ENCODE measurements at regions not wholly inside any gene's neighbourhood (a gene's known extent, or its start where the extent isn't known, plus 50 kb on each side); places are given as distances from the start of the nearest gene placed in this dataset.

DNA sequence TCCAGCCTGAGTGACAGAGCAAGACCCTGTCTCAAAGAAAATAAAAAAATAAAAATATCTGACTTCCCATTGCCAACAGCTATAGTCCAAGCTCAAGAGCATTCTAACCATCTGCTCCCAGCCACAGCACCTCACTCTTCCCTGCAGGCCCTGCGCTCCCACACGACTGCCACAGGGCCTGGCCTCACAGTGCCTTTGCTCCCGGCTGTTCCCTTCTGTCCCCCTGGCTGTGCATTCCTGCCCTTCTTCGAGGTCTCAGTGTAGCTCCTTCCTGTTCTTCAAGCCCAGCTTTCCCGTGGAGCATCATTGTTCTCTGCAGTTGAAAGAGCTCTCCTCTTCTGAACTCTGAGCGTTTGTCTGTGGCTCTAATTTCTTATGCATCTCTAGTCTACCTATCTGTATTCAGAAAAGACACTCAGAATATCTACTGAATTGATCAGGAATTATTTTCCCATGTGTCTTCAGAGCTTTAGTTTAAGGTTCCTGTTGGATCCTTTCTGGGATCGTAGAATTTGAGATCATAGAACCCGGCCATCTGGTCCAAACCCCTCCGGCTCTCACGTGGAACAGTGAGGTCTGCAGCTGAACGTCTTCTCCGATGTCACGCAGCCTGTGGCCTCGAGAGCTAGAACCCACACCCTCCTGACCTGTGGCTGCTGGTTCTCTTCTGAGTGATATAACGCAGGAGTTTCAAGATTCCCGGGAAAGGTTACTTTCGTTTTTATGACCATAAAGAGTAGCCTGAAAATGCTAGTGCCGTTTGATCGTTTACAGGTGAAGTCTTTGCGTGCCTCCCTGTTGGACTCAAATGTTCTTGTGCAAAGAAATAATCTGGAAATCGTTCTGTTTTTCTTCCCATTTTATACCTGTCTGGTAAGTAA is 54.4 kb downstream of the DOP1B start:
- H3K4me1 ChIP-seq (ENCODE audit: control insufficient read depth in 2 of 3, insufficient read depth in 2 of 3, low read depth in 1 of 3, low read length in 3 of 3), result no peaks in the 10 kb centered on the region
- no peak overlapping the region for H3K9ac ChIP-seq (ENCODE audit: low read length in 3 of 3)
- peaks cover 0 to 3% (median 0%) of the 10 kb centered on the region in 3 donors for H3K36me3 ChIP-seq (ENCODE audit: control insufficient read depth in 2 of 3, insufficient read depth in 3 of 3, low read length in 3 of 3)
- no peaks in the 10 kb centered on the region for H3K27me3 ChIP-seq (ENCODE audit: control insufficient read depth, insufficient read depth, low read length)
- H3K27ac ChIP-seq (ENCODE audit: low read depth in 2 of 2, low read length in 2 of 2), result no peak overlapping the region
- no peak for FAIRE-seq
- DNase-seq, result peak in 1 of 5 donors; percentile 51
- TF ChIP-seq CTCF (IDR thresholded peaks at IDR 0.05; ENCODE audit: borderline replicate concordance, extremely low read depth, insufficient read depth), result no peak
- H3K4me3 ChIP-seq (ENCODE audit: low read length in 3 of 3), result no peak overlapping the region
- intact Hi-C loops (cut with DNase I), result no loop called here
- no peaks in the 10 kb centered on the region for H3K9me3 ChIP-seq (ENCODE audit: control insufficient read depth in 2 of 3, insufficient read depth in 1 of 3, low read length in 3 of 3)

- FAIRE-seq (no peak), DNase-seq (peak in 1 of 5 donors; percentile 5)
- Histone ChIP-seq H3K27ac (ENCODE audit: low read depth in 2 of 2, low read length in 2 of 2) (no peak overlapping the region), H3K4me3 (ENCODE audit: low read length in 3 of 3) (no peak overlapping the region), H3K4me1 (ENCODE audit: control insufficient read depth in 2 of 3, insufficient read depth in 2 of 3, low read depth in 1 of 3, low read length in 3 of 3) (no peaks in the 10 kb centered on the region), H3K27me3 (ENCODE audit: control insufficient read depth, insufficient read depth, low read length) (no peaks in the 10 kb centered on the region), H3K36me3 (ENCODE audit: control insufficient read depth in 2 of 3, insufficient read depth in 3 of 3, low read length in 3 of 3) (peaks cover 0 to 3% (median 0%) of the 10 kb centered on the region in 3 donors), H3K9me3 (ENCODE audit: control insufficient read depth in 2 of 3, insufficient read depth in 1 of 3, low read length in 3 of 3) (no peaks in the 10 kb centered on the region), H3K9ac (ENCODE audit: low read length in 3 of 3) (no peak overlapping the region)
- TF ChIP-seq CTCF (IDR thresholded peaks at IDR 0.05; ENCODE audit: borderline replicate concordance, extremely low read depth, insufficient read depth), result no peak
- intact Hi-C loops (cut with DNase I), result no loop called here
Measured at GRCh38 chr21:36211660-36212512, 55.3 kb downstream of the DOP1B start.

DNA sequence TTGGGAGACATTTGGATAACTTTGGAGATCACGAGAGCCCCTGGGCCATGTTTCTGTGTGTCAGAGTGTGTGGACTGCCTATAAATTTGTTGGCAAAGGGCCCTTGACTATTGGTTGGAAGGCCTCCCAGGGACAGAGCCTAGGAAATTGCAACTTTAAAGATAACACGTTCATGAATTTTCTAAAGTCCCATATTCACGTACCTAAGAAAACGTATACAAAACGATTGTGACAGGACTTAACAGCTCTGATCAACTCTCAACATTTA is 55.8 kb downstream of the DOP1B start:
- no peak overlapping the region for H3K27ac ChIP-seq (ENCODE audit: low read depth in 2 of 2, low read length in 2 of 2)
- DNase-seq (peak in 1 of 5 donors; percentile 10), FAIRE-seq (no peak)
- no peak overlapping the region for H3K4me3 ChIP-seq (ENCODE audit: low read length in 3 of 3)
- intact Hi-C loops (cut with DNase I), result no loop called here
- H3K4me1 ChIP-seq (ENCODE audit: control insufficient read depth in 2 of 3, insufficient read depth in 2 of 3, low read depth in 1 of 3, low read length in 3 of 3), result no peaks in the 10 kb centered on the region
- H3K9ac ChIP-seq (ENCODE audit: low read length in 3 of 3), result no peak overlapping the region
- no peaks in the 10 kb centered on the region for H3K9me3 ChIP-seq (ENCODE audit: control insufficient read depth in 2 of 3, insufficient read depth in 1 of 3, low read length in 3 of 3)
- TF ChIP-seq CTCF (IDR thresholded peaks at IDR 0.05; ENCODE audit: borderline replicate concordance, extremely low read depth, insufficient read depth), result no peak
- H3K27me3 ChIP-seq (ENCODE audit: control insufficient read depth, insufficient read depth, low read length), result no peaks in the 10 kb centered on the region
- H3K36me3 ChIP-seq (ENCODE audit: control insufficient read depth in 2 of 3, insufficient read depth in 3 of 3, low read length in 3 of 3), result peaks cover 0 to 3% (median 0%) of the 10 kb centered on the region in 3 donors

Measured in kidney (tissue), 13 donors.